ENCODE measurements at regions not wholly inside any gene's neighbourhood (a gene's known extent, or its start where the extent isn't known, plus 50 kb on each side); places are given as distances from the start of the nearest gene placed in this dataset.

- TF ChIP-seq POLR2AphosphoS5 (IDR thresholded peaks at IDR 0.05; ENCODE audit: low read depth, low read length) (no peak), CTCF (IDR thresholded peaks at IDR 0.05) (no peak), SIN3A (IDR thresholded peaks at IDR 0.05; ENCODE audit: borderline replicate concordance, insufficient read depth, low read depth, low read length) (no peak), TCF7L2 (IDR thresholded peaks at IDR 0.05; ENCODE audit: low read depth, low read length) (no peak)
- TF ChIP-seq, protein P1, sequence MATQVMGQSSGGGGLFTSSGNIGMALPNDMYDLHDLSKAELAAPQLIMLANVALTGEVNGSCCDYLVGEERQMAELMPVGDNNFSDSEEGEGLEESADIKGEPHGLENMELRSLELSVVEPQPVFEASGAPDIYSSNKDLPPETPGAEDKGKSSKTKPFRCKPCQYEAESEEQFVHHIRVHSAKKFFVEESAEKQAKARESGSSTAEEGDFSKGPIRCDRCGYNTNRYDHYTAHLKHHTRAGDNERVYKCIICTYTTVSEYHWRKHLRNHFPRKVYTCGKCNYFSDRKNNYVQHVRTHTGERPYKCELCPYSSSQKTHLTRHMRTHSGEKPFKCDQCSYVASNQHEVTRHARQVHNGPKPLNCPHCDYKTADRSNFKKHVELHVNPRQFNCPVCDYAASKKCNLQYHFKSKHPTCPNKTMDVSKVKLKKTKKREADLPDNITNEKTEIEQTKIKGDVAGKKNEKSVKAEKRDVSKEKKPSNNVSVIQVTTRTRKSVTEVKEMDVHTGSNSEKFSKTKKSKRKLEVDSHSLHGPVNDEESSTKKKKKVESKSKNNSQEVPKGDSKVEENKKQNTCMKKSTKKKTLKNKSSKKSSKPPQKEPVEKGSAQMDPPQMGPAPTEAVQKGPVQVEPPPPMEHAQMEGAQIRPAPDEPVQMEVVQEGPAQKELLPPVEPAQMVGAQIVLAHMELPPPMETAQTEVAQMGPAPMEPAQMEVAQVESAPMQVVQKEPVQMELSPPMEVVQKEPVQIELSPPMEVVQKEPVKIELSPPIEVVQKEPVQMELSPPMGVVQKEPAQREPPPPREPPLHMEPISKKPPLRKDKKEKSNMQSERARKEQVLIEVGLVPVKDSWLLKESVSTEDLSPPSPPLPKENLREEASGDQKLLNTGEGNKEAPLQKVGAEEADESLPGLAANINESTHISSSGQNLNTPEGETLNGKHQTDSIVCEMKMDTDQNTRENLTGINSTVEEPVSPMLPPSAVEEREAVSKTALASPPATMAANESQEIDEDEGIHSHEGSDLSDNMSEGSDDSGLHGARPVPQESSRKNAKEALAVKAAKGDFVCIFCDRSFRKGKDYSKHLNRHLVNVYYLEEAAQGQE (IDR thresholded peaks at IDR 0.05; ENCODE audit: insufficient read depth in 1 of 2, low read depth in 2 of 2, low read length in 1 of 2) = no peak
Observed at GRCh38 chr6:2543321-2543720, 207.4 kb downstream of the MYLK4 start.

Data from Panc1 (cell line).